Activated gamma-delta T cell (primary cell): ENCODE measurements at regions not wholly inside any gene's neighbourhood (a gene's known extent, or its start where the extent isn't known, plus 50 kb on each side); places are given as distances from the start of the nearest gene placed in this dataset.
"Not testable (repeated sequence)": the region's sequence is repeated elsewhere in the genome, so short reads cannot be mapped to it uniquely, and the experiment has no call there.

Source experiments
- DNase-seq: peaks from one replicate; lab custom pipeline; 2025; lab: John Stamatoyannopoulos, UW

DNA sequence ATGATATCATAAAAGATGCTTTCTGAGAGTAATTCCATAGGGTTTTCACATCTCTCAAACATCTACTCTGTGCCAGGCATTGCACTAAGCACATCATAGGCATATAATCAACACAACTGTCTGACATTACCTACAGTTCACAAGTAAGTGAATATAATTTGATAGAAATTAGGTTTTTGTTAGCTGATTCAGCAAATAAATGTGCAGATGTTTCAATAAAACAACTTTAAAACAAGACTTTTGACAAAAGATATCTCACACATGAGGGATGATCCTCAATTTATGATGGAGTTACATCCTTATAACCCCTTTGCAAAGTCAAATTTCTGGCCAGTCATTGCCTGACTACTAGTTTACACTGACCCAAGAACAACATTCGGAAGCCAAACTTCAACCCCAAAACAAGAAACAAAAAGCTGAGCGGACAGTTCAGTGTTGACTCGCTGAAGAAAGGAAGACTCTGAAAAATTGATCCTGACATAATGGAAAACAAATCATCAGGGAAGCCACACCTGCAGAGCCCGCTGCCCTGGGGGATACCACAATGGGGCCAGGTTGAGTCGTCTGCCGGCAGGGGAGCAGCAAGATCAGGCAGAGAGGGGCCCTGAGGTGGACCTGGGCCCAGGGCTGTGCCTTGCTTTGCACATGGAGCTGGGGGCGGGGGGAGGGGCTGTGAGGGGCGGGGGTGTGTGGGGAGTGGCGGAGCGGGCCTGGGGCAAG lies 739.2 kb upstream of the GJE1 start:
- DNase-seq, result no peak

DNA sequence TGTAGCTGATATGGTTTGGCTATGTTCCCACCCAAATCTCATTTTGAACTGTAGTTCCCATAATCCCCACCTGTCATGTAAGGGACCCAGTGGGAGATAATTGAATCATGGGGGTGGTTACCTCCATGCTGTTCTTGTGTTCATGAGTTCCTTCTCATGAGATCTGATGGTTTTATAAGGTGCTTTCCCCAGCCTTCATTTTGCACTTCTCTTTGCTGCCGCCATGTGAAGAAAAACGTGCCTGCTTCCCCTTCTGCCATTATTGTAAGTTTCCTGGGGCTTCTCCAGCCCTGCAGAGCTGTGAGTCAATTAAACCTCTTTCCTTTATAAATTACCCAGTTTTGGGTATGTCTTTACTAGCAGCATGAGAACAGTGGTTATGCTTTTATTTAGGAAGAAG lies 741.6 kb upstream of the GJE1 start:
- DNase-seq, result not testable (repeated sequence)

DNA sequence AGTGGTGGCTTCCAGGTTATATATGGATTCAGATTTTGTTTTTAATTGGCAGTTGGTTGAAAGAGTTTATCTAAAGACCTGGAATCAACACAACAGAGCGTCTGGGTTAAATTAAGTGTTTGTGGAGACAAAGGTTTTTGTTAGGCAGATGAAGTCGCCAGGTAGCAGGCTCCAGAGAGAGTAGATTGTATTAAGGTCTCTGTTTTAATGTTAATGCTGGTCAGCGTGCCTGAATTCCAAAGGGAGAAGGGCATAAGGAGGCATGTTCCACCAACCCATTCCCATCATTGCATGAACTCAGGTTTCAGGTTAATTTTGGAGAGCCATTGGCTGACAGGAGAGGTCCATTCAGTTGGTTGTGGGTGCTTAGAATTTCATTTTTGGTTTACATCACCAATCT lies 744.1 kb upstream of the GJE1 start:
- DNase-seq, result no peak

DNA sequence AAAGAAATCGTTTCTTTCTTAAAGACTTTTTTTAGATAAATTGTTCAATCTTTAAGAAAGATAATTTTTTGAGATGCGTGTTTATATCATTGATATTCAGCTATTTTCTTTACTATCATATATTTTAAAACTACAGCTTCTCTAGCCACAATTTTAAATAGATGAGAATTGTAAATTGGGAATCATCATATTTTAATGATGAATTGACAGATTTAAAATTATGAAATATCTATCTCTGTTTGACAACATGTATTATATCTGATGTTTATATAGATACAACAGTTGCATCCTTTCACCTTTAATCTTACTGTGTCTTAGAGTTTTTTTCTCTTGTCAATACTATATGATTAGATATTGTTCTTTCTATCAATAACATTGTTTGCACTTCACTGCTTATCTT lies 762.3 kb upstream of the GJE1 start:
- no peak for DNase-seq

DNA sequence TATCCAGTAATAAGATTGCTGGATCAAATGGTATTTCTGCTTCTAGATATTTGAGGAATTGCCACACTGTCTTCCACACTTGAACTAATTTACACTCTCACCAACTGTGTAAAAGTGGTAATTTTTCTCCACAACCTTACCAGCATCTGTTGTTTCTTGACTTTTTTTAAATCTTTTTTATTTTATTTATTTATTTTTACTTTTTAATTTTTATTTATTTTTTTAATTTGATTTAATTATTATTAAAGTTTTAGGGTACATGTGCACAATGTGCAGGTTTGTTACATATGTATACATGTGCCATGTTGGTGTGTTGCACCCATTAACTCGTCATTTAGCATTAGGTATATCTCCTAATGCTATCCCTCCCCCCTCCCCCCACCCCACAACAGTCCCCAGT lies 765.9 kb upstream of the GJE1 start:
- not testable (repeated sequence) for DNase-seq

DNA sequence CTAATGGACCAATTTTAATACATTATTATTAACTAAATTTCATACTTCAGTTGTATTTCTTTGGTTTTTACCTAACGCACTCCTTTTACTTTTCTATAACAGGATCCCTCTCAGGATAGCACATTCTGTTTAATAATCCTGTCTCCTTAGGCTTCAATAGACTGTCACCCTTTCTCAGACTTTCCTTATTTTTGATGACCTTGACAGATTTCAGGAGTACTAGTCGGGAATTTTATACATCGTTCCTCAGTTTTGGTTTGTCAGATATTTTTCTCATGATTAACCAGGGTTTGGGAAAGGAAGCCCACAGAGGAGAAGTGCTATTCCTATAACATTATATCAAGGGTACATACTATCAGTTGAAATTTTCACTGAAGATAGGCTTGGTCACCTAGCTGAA lies 768.0 kb upstream of the GJE1 start:
- DNase-seq, result no peak

DNA sequence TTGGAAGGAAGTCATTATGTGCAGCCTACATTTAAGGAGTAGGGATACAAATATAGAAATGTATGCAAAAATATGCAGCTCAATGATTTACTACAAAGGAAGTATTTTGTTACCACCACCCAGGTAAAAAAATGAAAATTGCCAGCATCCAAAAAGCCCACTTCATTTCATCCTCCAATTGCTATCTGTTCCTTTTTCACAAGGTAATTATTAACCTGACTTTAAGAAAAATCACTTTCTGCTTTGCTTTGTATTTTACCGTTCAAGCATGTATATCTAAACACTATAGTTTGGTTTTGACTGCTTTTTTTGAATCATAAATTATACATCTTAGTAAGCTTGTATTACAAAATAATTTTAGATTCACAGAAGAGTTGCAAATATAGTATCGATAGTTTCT lies 768.5 kb upstream of the GJE1 start:
- no peak for DNase-seq

DNA sequence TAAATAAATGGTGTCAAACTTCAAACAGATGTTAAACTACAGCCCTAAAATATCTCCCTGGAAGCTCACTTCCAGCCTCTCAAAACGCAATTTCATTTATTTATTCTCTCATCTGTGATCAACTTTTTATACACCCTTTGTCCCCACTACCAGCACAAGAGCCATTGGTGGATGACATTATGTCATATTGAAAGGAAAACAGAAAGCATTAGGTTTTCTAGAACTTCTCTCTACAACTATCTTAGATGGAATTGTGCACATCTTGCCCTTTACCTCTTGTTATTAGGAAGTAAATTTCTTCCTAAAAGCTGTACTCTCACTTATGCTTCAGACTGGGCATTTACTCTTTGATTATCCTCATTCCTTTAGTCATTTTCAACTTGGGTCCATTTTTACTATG lies 771.2 kb upstream of the GJE1 start:
- DNase-seq, result no peak

DNA sequence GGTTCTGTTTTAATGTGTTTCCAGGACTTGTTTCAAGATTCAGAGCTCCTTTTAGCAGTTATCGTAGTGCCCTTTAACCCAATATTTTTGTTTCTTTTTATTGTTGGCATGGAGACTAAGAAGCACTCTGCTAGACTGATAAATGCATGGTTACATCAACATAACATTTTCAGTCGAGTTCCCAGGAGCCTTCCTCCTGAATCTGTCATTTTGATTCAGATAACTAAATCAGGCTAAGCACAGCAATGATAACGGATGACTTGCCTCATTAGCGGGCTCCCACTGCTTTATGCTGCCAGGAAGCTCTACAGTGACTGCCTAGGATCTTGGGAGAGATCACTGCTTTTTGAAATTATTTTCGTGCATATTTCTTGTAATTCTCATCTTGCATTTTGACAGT lies 772.8 kb upstream of the GJE1 start:
- DNase-seq, result no peak

DNA sequence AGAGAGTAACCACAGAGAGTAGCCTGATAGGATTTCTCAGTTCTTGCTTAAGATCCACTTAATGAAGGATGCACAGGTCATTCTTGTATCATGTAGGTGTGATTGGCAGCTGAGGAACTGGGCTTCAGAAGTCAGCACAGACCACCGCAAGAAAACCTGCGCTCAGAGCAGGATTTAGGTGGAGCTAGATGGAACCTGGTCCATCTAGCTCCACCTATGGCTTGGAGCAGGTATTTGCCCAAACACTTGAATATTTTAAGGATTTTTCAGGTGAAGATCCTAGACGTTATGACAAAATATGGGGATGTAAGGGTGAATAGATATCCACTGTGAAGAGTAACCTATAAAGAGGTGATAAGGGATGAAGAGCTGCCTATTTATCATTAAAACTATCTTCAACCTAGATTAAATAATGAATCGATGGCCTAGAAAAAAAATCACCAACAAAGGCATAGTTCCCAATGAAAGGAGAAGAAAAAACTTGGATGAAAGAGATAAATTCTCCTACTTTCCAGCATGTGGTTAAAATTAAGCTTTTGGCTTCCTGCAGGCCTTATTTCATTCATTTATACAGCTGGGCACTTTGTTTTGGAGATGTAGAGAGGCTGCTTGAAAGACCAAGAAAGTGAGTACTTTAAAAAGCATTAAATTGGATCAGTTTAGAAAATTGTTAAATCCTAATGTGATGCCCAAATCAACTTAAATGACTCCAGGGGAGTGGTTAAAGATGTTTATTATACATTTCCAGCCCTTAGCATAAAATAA lies 778.4 kb upstream of the GJE1 start:
- DNase-seq, result no peak

DNA sequence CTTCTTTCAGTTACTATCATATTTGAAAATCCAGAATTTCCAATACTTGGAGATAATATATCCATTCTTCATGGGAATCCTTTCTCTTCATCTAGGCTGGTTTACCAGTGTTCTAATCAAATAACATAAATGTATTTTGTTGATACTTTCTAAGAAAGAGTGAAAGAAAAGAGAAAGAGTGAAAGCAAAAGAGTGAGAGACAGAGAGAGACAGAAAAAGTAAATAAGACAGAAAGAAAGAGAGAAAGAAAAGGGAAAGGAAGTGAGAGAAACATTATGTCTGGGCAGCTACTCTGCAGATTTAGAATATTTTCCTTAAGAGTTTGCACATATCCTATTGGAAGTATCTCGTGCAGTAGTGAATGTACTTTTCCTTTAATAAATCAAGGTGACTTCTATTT lies 781.0 kb upstream of the GJE1 start:
- no peak for DNase-seq

DNA sequence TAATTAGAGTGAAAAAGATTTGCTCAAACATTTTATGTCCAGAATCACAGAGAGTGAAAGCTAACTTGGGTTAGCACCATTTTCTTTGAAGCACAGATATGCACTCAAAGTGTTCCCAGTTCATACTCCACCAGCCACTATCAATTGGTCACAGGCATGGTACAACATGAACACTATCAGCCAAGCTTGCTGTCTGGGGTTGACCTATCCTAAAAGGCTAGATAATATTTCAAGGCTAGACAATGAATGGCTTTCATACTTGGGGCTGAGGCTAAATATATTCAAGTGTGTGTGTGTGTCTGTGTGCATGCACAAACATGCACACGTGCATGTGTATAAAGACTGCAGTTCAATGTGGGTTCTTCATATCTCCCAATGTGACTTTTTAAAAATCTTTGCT lies 783.0 kb upstream of the GJE1 start:
- DNase-seq, result no peak

DNA sequence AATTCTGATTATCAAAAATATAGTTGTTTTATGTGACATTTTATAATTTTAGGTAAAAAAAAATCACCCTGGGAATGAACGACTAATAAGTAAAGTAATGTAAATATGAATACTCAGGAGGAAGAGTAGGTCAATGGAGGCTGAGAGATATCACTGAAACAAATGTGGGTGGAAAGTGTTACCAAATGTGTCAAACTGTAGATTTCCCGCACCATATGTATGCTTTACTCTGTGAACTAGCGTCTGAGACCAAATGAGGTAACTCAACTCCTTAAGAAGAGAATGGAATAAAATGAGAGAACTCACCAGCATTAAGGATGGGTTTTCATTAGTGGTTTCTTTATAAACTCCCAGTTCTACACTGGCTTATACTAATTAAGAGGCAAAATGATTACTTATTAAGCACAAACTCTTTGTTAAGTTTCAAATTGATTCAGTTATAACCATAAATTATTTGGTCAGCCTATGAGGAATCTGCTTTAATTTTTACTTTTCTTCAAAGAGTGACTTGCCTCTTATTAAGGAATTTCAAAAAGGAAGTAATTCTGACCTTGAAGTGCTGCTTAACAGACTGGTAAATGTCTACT lies 784.7 kb upstream of the GJE1 start:
- no peak for DNase-seq

DNA sequence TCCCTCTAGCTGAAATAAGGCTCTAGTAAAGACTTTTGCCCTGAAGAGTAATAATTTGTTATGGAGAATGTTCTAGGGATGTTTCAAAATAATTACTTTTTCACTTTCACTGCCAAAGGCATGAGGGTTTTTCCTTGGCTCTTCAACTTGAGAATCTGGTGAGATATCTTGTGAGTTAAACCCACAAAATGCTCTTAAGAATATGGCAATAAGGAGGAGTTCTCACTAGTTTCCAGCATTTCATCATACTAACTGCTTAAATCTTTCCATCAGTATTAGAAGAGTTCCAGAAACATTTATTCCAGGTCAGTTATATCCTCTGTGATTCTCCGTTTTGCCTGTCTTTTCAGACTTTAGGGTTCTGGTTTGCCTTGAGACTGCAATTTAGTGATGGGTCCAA lies 785.6 kb upstream of the GJE1 start:
- no peak for DNase-seq

DNA sequence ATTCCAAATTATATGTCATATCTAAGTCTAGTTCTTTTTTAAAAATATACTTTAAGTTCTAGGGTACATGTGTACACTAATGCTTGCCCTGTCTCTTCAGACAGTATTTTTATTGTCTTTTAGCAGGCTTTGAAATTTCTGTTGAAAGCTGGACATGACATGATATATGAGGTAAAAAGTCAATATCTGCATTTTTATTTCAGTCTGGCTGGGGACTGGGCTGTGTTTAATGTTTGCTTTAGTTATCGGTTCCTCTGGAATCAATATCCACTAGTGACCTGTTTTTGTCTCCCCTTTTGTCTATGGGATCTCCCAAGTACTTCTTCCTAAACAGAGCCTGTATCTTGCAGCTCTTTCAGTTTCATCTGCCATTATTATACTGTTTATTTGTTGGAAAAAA lies 786.2 kb upstream of the GJE1 start:
- DNase-seq, result no peak

DNA sequence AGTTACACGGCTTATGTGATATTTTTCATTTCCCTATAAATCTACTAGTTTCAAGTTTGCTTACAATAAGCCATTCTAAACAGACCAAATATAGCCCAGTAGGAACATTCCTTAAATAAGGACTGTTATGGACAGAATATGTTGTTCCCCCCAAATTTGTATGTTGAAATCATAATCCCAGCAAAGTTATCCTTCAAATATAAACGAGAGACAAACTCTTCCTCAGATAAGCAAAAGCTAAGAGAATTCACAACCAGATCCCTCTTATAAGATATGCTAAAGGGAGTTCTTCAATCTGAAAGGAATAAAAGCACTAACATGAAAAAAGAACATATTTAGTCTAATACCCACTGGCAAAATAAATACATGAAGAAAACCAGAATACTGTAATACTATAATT lies 795.5 kb upstream of the GJE1 start:
- no peak for DNase-seq

DNA sequence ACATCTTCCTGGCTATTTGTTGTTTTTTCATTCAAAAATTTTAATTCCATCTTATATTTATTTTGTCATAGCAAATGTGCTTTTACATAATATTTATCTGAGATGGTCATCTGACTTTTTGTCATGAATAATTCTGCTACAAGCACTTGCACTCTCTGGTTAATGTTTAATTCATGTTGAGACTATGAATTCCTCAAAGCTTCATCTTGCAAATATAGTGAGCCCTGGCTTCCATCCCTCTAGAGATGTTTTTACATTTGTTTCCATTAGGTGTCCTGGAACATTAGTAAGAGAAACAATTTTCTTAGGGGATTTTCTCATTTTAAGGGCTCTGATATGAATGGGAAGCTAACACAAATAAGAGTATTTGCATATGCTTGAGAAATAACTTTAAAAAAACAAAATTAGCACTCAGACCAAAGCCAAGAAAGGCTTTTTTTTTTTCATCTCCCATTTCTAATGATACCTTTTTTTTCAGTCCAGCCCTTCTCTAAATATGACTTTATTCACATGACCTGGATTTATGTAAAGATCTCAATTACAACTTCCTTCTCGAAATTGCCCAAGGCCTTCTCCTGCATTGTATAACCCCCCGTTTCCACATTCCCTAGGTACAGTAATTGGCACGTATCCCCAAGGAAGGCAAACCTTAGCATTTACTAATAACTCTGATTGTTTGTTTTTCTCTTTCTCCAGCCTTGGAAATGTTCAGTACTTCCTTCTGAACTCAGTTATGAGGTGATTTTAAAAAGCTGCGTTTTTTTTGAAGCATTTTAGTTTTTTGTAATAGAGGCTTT lies 797.0 kb upstream of the GJE1 start:
- no peak for DNase-seq

DNA sequence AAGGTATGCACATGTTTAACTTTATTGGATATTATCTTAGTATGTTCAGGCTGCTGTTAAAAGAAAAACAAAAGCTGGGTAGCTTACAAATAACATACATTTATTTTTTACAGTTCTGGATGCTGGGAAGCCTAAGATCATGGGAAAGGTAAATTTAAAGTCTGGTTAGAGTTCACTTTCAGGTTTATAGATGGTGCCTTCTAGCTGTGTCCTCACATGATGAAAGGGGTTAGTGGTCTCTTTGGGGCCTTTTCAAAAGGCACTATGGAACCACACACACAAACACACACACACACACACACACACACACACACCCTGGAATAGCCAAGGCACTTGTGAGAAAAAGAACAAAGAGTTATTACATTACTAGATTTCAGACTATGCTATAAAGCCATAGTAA lies 805.8 kb upstream of the GJE1 start:
- DNase-seq, result no peak

DNA sequence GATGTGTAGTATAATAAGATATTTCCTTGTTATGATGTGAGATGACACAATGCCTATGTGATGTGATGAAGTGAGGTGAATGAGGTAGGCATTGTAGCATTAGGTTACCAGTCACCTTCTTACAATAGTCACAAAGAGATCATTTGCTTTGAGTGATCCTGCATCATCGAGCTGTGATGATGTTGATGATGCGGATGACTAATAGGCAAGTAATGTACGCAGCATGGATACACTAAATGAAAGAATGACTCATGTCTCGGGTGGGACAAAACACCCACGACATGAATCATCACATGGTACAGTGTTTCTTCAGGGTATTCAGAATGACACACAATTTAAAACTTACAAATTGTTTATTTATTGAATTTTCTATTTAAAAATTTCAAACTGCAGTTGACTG lies 806.3 kb upstream of the GJE1 start:
- DNase-seq, result no peak

DNA sequence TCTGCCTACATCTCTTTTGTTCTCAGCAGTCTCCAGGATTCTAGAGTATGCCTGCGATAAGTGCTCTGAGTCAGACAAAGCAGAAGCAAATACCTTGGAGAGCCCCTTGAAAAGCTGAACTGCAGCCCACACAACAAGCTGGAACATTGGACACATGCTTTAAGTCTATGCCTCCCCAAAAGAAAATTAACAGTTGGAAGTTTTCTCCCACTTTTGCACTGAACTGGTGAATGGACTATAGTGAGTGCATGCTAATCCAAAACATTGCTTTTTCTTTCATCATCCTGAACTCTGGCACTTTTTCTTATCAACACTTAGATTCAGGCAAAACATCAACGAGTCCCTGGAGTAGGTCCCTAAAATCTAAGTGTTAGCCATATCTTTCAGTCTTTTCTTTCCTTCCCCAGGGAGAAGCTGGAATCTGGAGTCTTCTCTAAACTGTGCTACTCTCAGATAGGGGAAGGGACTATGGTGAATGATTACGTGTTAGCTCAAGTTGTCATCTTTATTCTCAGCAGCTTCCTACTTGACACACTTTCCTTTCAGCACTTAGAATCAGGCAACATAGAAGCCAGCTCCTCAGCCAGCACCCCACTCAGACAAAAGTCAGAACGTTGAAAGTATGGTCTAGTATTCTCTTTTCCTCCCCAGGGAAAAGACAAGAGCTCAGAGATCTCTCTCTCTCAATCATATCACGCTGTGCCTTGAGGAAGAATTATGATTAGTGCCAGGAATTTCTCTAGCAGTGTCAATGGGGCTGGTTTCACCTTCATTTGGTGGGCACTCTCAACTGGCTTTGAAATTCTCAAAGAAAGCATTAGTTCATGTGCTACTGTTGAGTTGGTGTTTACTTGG lies 811.0 kb upstream of the GJE1 start:
- DNase-seq, result no peak

DNA sequence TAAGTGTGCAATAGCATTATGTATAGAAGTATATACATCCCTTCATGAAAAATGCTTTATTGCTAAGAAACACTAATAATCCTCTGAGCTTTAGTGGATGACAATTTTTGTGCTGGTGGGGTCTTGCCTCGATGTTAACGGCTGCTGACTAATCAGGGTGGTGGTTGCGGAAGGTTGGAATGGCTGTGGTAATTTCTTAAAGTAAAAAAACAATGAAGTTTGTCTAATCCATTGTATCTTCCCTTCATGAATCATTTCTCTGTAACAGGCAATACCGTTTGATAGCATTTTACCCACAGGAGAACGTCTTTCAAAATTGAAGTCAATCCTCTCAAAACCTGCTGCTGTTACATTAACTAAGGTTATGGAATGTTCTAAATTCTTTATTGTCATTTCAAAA lies 816.5 kb upstream of the GJE1 start:
- no peak for DNase-seq

DNA sequence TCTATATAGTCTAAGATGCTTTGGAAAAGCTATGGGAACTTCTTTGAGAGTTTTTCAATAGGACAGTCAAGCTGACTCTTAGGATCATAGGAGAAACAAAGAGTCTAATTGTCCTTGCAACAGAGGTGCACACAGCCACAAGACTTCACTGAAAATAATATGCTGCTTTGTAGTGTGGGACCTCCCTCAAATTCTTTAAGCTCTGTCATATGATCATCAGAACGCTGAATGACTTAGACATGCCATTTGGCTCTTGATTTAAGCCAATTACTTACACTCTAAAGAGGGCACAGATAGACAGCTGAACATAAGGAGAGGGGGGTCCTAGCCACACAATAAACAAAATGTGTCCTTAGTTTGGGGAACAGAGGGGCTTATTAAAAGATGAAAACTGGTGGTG lies 818.7 kb upstream of the GJE1 start:
- no peak for DNase-seq
